PC-3 (cell line): ENCODE measurements at regions not wholly inside any gene's neighbourhood (a gene's known extent, or its start where the extent isn't known, plus 50 kb on each side); places are given as distances from the start of the nearest gene placed in this dataset.
A peak's percentile ranks its signal among the peaks of the same experiment; 100 is the strongest.
"Not testable (repeated sequence)": the region's sequence is repeated elsewhere in the genome, so short reads cannot be mapped to it uniquely, and the experiment has no call there.

ENCODE experiments used
- ATAC-seq: fragments of 200-7000 bp; cut with Tn5 transposase; 2 replicates; pipeline ENCODE4 v1.9.1; 2020; ENCODE audit warnings: mild to moderate bottlenecking, moderate library complexity
- BruUV-seq: library from RNA; stranded (reverse); fragments of 400-500 nt; replicated peaks from 2 replicates; lab custom pipeline; 2021; lab: Mats Ljungman, UMichigan
- CTCF ChIA-PET: fragments of 300-600 bp; sonication (Branson Sonifier 250); formaldehyde crosslinking; loops from one replicate; lab custom pipeline; 2022; ENCODE audit warnings: antibody characterized with exemption; lab: Charles Lee
- POLR2A ChIA-PET: fragments of 300-600 bp; sonication (Branson Sonifier 250); formaldehyde crosslinking; loops from one replicate; lab custom pipeline; 2022; ENCODE audit warnings: antibody characterized with exemption; ENCODE audit not compliant: unreplicated experiment; lab: Charles Lee
- DNase-seq: peaks from one replicate; pipeline ENCODE4 v3.0.0-alpha.2; 2015
- H2AFZ ChIP-seq: fragments of 300-600 bp; sonication (generic); 2 replicates; pipeline ENCODE4 v1.6.0; 2016; ENCODE audit warnings: antibody characterized with exemption, low read length
- H3F3A ChIP-seq: fragments of 300-600 bp; sonication (generic); one replicate; pipeline ENCODE4 v1.6.0; 2017; ENCODE audit warnings: antibody characterized with exemption, low read length, control low read depth, mild to moderate bottlenecking; ENCODE audit not compliant: unreplicated experiment
- H3K27ac ChIP-seq: fragments of 300-600 bp; sonication (generic); 2 replicates; pipeline ENCODE4 v1.5.1; 2016; ENCODE audit warnings: mild to moderate bottlenecking, low read length
- H3K27me3 ChIP-seq: fragments of 300-600 bp; sonication (generic); 2 replicates; pipeline ENCODE4 v1.6.1; 2016; ENCODE audit warnings: low read length, mixed read lengths
- H3K36me3 ChIP-seq: fragments of 300-600 bp; sonication (generic); 2 replicates; pipeline ENCODE4 v1.6.1; 2016; ENCODE audit warnings: low read depth, mixed run types, low read length, mixed read lengths
- H3K4me1 ChIP-seq: fragments of 300-600 bp; sonication (generic); 2 replicates; pipeline ENCODE4 v1.5.1; 2016; ENCODE audit warnings: low read length; ENCODE audit not compliant: insufficient read depth
- H3K4me2 ChIP-seq: fragments of 300-600 bp; sonication (generic); 2 replicates; pipeline ENCODE4 v1.6.0; 2016; ENCODE audit warnings: low read length
- H3K4me3 ChIP-seq: fragments of 300-600 bp; sonication (generic); 2 replicates; pipeline ENCODE4 v1.5.1; 2016; ENCODE audit warnings: mild to moderate bottlenecking, low read length, mixed read lengths
- H3K79me2 ChIP-seq: fragments of 300-600 bp; sonication (generic); 2 replicates; pipeline ENCODE4 v1.6.1; 2017; ENCODE audit warnings: low read length, mixed read lengths
- H3K9ac ChIP-seq: fragments of 300-600 bp; sonication (generic); 2 replicates; pipeline ENCODE4 v1.6.0; 2016; ENCODE audit warnings: mild to moderate bottlenecking, low read length
- H3K9me2 ChIP-seq: fragments of 300-600 bp; sonication (generic); replicated peaks from 2 replicates; pipeline ENCODE4 v1.6.1; 2016; ENCODE audit warnings: mixed run types, low read length, mixed read lengths
- H3K9me3 ChIP-seq: fragments of 300-600 bp; sonication (generic); 2 replicates; pipeline ENCODE4 v1.6.1; 2016; ENCODE audit warnings: low read length, mixed read lengths
- H4K20me1 ChIP-seq: fragments of 300-600 bp; sonication (generic); 2 replicates; pipeline ENCODE4 v1.6.1; 2016; ENCODE audit warnings: low read length, mixed read lengths
- EZH2 ChIP-seq: fragments of 300-600 bp; sonication (generic); IDR thresholded peaks from one replicate; pipeline ENCODE4 v1.6.1; 2017; ENCODE audit warnings: antibody characterized with exemption, mild to moderate bottlenecking, low read length; ENCODE audit not compliant: unreplicated experiment
- EZH2phosphoT487 ChIP-seq: fragments of 300-600 bp; sonication (generic); IDR thresholded peaks from 2 replicates; pipeline ENCODE4 v1.6.1; 2018; ENCODE audit warnings: mild to moderate bottlenecking, antibody characterized with exemption, low read length, borderline replicate concordance
- intact Hi-C: fragments of 100-400 bp; cut with micrococcal nuclease; formaldehyde crosslinking; loops from 2 replicates; pipeline ENCODE4 v1.9.0; 2023
- TF ChIP-seq, protein P1 (sequence below): fragments of 300-600 bp; sonication (generic); conservative IDR thresholded peaks from 2 replicates; pipeline ENCODE4 v1.5.1; 2017; ENCODE audit warnings: antibody characterized with exemption, low read depth, mild to moderate bottlenecking, low read length

DNA sequence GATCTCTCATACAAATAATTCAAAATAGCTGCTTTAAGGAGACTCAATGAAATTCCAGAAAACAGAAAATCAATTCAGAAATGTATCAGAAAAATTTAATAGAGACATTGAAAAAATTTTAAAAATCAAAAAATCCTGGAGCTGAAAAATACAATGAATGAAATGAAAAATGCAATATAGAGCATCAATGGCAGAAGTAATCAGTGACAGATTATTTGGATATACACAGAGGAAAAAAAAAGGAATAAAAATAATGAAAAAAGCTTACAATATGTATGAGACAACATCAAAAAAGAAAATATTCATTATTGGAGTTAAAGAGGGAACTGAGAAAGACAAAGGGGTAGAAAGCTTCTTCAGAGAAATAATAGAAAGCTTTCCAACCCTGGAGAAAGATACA lies 122.9 kb upstream of the KLF14 start:
- no peak overlapping the region for H3K27ac ChIP-seq
- peaks cover 35% of the 10 kb centered on the region for H3K9me3 ChIP-seq
- ATAC-seq, result no peak
- peaks cover 48% of the 10 kb centered on the region for H3K36me3 ChIP-seq
- no peaks in the 10 kb centered on the region for H3K27me3 ChIP-seq
- CTCF ChIA-PET, result no interaction called here
- no peaks in the 10 kb centered on the region for H3K9me2 ChIP-seq
- no TSS peak for BruUV-seq
- no peak overlapping the region for H2AFZ ChIP-seq
- H3K9ac ChIP-seq, result no peak overlapping the region
- DNase-seq, result no peak
- intact Hi-C loops, result no loop called here
- H3K4me3 ChIP-seq, result no peak overlapping the region
- H3K4me1 ChIP-seq, result peaks cover 29% of the 10 kb centered on the region
- POLR2A ChIA-PET, result no interaction called here
- no peak overlapping the region for H3K4me2 ChIP-seq
- H3K79me2 ChIP-seq, result peaks cover 7% of the 10 kb centered on the region; the same call in 1 of the 2 replicates
- H3F3A ChIP-seq, result peaks cover 16% of the 10 kb centered on the region
- no peaks in the 10 kb centered on the region for H4K20me1 ChIP-seq
- TF ChIP-seq EZH2 (no peak), EZH2phosphoT487 (no peak)
- TF ChIP-seq, protein P1, sequence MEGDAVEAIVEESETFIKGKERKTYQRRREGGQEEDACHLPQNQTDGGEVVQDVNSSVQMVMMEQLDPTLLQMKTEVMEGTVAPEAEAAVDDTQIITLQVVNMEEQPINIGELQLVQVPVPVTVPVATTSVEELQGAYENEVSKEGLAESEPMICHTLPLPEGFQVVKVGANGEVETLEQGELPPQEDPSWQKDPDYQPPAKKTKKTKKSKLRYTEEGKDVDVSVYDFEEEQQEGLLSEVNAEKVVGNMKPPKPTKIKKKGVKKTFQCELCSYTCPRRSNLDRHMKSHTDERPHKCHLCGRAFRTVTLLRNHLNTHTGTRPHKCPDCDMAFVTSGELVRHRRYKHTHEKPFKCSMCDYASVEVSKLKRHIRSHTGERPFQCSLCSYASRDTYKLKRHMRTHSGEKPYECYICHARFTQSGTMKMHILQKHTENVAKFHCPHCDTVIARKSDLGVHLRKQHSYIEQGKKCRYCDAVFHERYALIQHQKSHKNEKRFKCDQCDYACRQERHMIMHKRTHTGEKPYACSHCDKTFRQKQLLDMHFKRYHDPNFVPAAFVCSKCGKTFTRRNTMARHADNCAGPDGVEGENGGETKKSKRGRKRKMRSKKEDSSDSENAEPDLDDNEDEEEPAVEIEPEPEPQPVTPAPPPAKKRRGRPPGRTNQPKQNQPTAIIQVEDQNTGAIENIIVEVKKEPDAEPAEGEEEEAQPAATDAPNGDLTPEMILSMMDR, result no peak

DNA sequence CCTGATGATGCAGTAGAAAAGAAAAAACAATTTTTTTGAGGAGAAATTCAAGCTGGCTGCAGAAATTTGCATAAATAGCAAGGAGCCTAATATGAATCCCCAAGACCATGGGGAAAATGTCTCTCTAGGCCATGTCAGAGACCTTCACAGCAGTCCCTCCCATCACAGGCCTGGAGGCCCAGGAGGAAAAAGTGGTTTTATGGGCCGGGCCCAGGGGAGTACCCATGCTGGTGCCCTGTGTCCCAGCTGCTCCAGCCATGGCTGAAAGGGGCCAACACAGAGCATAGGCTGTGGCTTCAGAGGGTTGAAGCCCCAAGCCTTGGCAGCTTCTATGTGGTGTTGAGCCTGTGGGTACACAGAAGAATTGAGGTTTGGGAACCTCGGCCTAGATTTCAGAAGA lies 126.8 kb upstream of the KLF14 start:
- BruUV-seq, H3K4me2 ChIP-seq, H3K9ac ChIP-seq, H3K9me2 ChIP-seq, H3K27ac ChIP-seq, POLR2A ChIA-PET, H3K4me1 ChIP-seq, H3K4me3 ChIP-seq, CTCF ChIA-PET, H2AFZ ChIP-seq, intact Hi-C loops, DNase-seq, H4K20me1 ChIP-seq, H3K79me2 ChIP-seq, H3F3A ChIP-seq, H3K27me3 ChIP-seq, ATAC-seq: not testable (repeated sequence)
- Histone ChIP-seq H3K36me3 (peaks cover 51% of the 10 kb centered on the region), H3K9me3 (peaks cover 35% of the 10 kb centered on the region)

DNA sequence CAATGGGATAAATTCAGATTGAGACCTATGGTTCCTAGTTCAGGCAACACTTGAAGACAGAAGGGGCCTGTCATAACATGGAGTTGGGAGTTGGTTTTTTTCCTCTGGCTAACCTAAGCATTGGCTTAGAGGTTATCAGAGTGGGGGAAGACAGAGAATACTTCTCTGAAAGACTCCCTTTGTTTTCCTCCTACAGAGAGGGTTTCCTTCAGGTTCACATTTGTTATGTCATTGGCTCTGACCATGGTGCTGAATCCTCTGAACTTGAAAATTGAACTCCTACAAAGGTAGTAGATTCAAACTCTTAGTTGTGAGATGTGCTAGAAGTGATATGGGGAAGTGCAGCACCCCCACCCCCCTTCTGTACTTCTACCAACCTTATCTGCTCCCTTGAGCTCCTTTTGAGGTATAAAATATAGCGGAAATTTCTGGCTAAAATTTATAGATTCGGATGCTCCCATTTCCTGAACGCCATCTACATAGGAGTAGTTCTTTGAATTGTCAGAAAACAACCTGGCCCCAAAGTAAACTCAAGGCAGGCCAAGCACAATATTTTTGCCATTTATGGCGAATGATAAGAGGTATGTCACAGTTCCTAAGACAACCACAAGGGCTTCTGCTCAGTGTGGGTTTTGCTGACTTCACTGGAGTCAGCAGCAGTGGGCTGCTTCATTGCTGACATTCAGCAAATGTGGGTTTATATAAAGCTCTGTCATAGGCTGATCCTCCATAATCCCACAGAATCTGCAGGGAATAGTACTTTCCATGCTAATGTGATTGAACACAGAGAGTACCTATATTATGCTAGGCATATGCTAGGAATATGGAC lies 131.6 kb upstream of the KLF14 start:
- ChIA-PET CTCF (interaction anchor here (0.6 kb wide), 1 partner anchor 51 kb away, joined by 3 read pairs; no protein-coding TSS in a partner anchor), POLR2A (no interaction called here)
- Histone ChIP-seq H3K9me3 (0 out of 2 replicates have a peak, but pooled peaks cover 5% of the 10 kb centered on the region), H3K9me2 (no peaks in the 10 kb centered on the region), H3K9ac (no peak overlapping the region), H3K36me3 (peaks cover 25% of the 10 kb centered on the region), H3K4me3 (no peak overlapping the region), H3K79me2 (no peaks in the 10 kb centered on the region), H3K27ac (no peak overlapping the region), H3F3A (no peaks in the 10 kb centered on the region), H3K27me3 (no peaks in the 10 kb centered on the region), H3K4me1 (peaks cover 5% of the 10 kb centered on the region; the same call in 1 of the 2 replicates), H4K20me1 (no peaks in the 10 kb centered on the region), H3K4me2 (no peak overlapping the region), H2AFZ (no peak overlapping the region)
- DNase-seq (peak; percentile 55), ATAC-seq (peak; percentile 5; the same call in 1 of the 2 replicates)
- intact Hi-C loops, result no loop called here
- TF ChIP-seq EZH2 (no peak), EZH2phosphoT487 (no peak)
- TF ChIP-seq, protein P1, result no peak
- no TSS peak for BruUV-seq
